ENCODE measurements at regions not wholly inside any gene's neighbourhood (a gene's known extent, or its start where the extent isn't known, plus 50 kb on each side); places are given as distances from the start of the nearest gene placed in this dataset.

- TF ChIP-seq CTCF (IDR thresholded peaks at IDR 0.05; ENCODE audit: insufficient read depth, low read length, poor library complexity, severe bottlenecking), result no peak
- TF ChIP-seq EZH2phosphoT487 (conservative IDR thresholded peaks at IDR 0.05; ENCODE audit: low read length), result no peak
Observed at GRCh38 chr6:126831461-126831860, 287.0 kb upstream of the RSPO3 start.
